ENCODE measurements at regions not wholly inside any gene's neighbourhood (a gene's known extent, or its start where the extent isn't known, plus 50 kb on each side); places are given as distances from the start of the nearest gene placed in this dataset.

GRCh38 chr9:78756813-78757510, 460.0 kb downstream of the PSAT1 start:
- DNase-seq (no peak), ATAC-seq (no peak)
- Histone ChIP-seq H3K4me1 (no peaks in the 10 kb centered on the region), H3K9me3 (peaks cover 0 to 3% of the 10 kb centered on the region in 2 donors), H3K36me3 (no peaks in the 10 kb centered on the region), H3K4me3 (no peak overlapping the region), H3K27me3 (no peaks in the 10 kb centered on the region), H3K27ac (no peak overlapping the region)
- intact Hi-C loops (cut with DNase I), result no loop called here
- TF ChIP-seq CTCF (IDR thresholded peaks at IDR 0.05), result no peak

GRCh38 chr9:78763424-78763823, 466.5 kb downstream of the PSAT1 start:
- ATAC-seq (no peak), DNase-seq (no peak)
- Histone ChIP-seq H3K36me3 (no peaks in the 10 kb centered on the region), H3K4me1 (no peaks in the 10 kb centered on the region), H3K27me3 (no peaks in the 10 kb centered on the region), H3K4me3 (no peak overlapping the region), H3K9me3 (no peaks in the 10 kb centered on the region), H3K27ac (no peak overlapping the region)
- TF ChIP-seq CTCF (IDR thresholded peaks at IDR 0.05), result no peak
- intact Hi-C loops (cut with DNase I), result no loop called here

- intact Hi-C loops (cut with DNase I), result no loop called here
- TF ChIP-seq CTCF (IDR thresholded peaks at IDR 0.05), result no peak
Observed at GRCh38 chr9:78765861-78766260, 468.9 kb downstream of the PSAT1 start.

GRCh38 chr9:78767490-78767889, 470.6 kb downstream of the PSAT1 start:
- TF ChIP-seq CTCF (IDR thresholded peaks at IDR 0.05), result no peak
- intact Hi-C loops (cut with DNase I), result no loop called here
- ATAC-seq, result no peak

More at GRCh38 chr9:78765861-78766260, 468.9 kb downstream of the PSAT1 start:
- no peak for DNase-seq
- Histone ChIP-seq H3K4me3 (no peak overlapping the region), H3K4me1 (no peaks in the 10 kb centered on the region), H3K27me3 (no peaks in the 10 kb centered on the region), H3K36me3 (no peaks in the 10 kb centered on the region), H3K27ac (no peak overlapping the region), H3K9me3 (no peaks in the 10 kb centered on the region)
- no peak for ATAC-seq

GRCh38 chr9:78769690-78770089, 472.8 kb downstream of the PSAT1 start:
- TF ChIP-seq CTCF (IDR thresholded peaks at IDR 0.05), result no peak
- DNase-seq (no peak), ATAC-seq (no peak)
- Histone ChIP-seq H3K9me3 (no peaks in the 10 kb centered on the region), H3K27ac (no peak overlapping the region), H3K36me3 (no peaks in the 10 kb centered on the region), H3K4me1 (no peaks in the 10 kb centered on the region), H3K4me3 (no peak overlapping the region), H3K27me3 (no peaks in the 10 kb centered on the region)
- intact Hi-C loops (cut with DNase I), result no loop called here

More at GRCh38 chr9:78767490-78767889, 470.6 kb downstream of the PSAT1 start:
- Histone ChIP-seq H3K4me3 (no peak overlapping the region), H3K9me3 (no peaks in the 10 kb centered on the region), H3K4me1 (no peaks in the 10 kb centered on the region), H3K27me3 (no peaks in the 10 kb centered on the region), H3K27ac (no peak overlapping the region), H3K36me3 (no peaks in the 10 kb centered on the region)
- no peak for DNase-seq

All from left lung (tissue), 4 donors.